ENCODE measurements at regions not wholly inside any gene's neighbourhood (a gene's known extent, or its start where the extent isn't known, plus 50 kb on each side); places are given as distances from the start of the nearest gene placed in this dataset.

- Histone ChIP-seq H3K4me3 (replicated peaks in 1 of 3; ENCODE audit: low read depth in 2 of 3, low read length in 3 of 3) (no peak overlapping the region), H2AFZ (ENCODE audit: insufficient read depth, low read depth, low read length, poor library complexity, severe bottlenecking) (no peak overlapping the region), H4K20me1 (ENCODE audit: insufficient read depth, low read length) (no peaks in the 10 kb centered on the region), H3K4me2 (replicated peaks; ENCODE audit: extremely low read depth, low read length, poor library complexity, severe bottlenecking) (no peak overlapping the region), H3K79me2 (ENCODE audit: insufficient read depth, low read length) (no peaks in the 10 kb centered on the region), H3K27me3 (ENCODE audit: control insufficient read depth in 2 of 2, insufficient read depth in 2 of 2, low read length in 2 of 2) (no peaks in the 10 kb centered on the region), H3K9ac (ENCODE audit: insufficient read depth, low read length, poor library complexity, severe bottlenecking) (no peak overlapping the region), H3K9me3 (replicated peaks in 1 of 2; ENCODE audit: control insufficient read depth in 1 of 2, insufficient read depth in 1 of 2, low read length in 2 of 2) (peaks cover 12 to 27% of the 10 kb centered on the region in 2 donors), H3K4me1 (ENCODE audit: control insufficient read depth in 1 of 2, insufficient read depth in 2 of 2, low read length in 2 of 2) (no peaks in the 10 kb centered on the region), H3K27ac (ENCODE audit: low read depth in 1 of 2, low read length in 2 of 2) (no peak overlapping the region), H3K36me3 (replicated peaks in 1 of 2; ENCODE audit: control insufficient read depth in 1 of 2, insufficient read depth in 2 of 2, low read length in 2 of 2) (no peaks in the 10 kb centered on the region)
- peaks cover 0 to 2% (median 1%) of the 10 kb centered on the region in 3 donors for H3K27me3 Mint-ChIP-seq (ENCODE audit: low read depth in 3 of 3)
- H3K27ac Mint-ChIP-seq: no peak overlapping the region
- no peak for DNase-seq
- WGBS (ENCODE audit: insufficient coverage): no CpG with 5 or more reads among the region's 6 CpGs
- intact Hi-C loops (cut with micrococcal nuclease): no loop called here
- TF ChIP-seq CTCF (IDR thresholded peaks at IDR 0.05): no peak
- no peaks in the 10 kb centered on the region for H3K4me1 Mint-ChIP-seq
- H3K36me3 Mint-ChIP-seq: no peaks in the 10 kb centered on the region
- no peak overlapping the region for H3K4me3 Mint-ChIP-seq
- peaks cover 0 to 14% (median 3%) of the 10 kb centered on the region in 7 donors for H3K9me3 Mint-ChIP-seq
Measured at GRCh38 chr18:51955136-51955535, 384.9 kb upstream of the DCC start.

- H3K4me3 ChIP-seq (replicated peaks in 1 of 3; ENCODE audit: low read depth in 2 of 3, low read length in 3 of 3): no peak overlapping the region
- H3K4me1 ChIP-seq (ENCODE audit: control insufficient read depth in 1 of 2, insufficient read depth in 2 of 2, low read length in 2 of 2): no peaks in the 10 kb centered on the region
- no peak overlapping the region for H2AFZ ChIP-seq (ENCODE audit: insufficient read depth, low read depth, low read length, poor library complexity, severe bottlenecking)
- DNase-seq: no peak
- no peak overlapping the region for H3K4me2 ChIP-seq (replicated peaks; ENCODE audit: extremely low read depth, low read length, poor library complexity, severe bottlenecking)
- Mint-ChIP-seq H3K9me3 (peaks cover 0 to 14% (median 3%) of the 10 kb centered on the region in 7 donors), H3K36me3 (no peaks in the 10 kb centered on the region), H3K27me3 (ENCODE audit: low read depth in 3 of 3) (peaks cover 0 to 2% (median 1%) of the 10 kb centered on the region in 3 donors), H3K27ac (no peak overlapping the region), H3K4me1 (no peaks in the 10 kb centered on the region), H3K4me3 (no peak overlapping the region)
- WGBS (ENCODE audit: insufficient coverage): no CpG with 5 or more reads among the region's 4 CpGs
- no peaks in the 10 kb centered on the region for H4K20me1 ChIP-seq (ENCODE audit: insufficient read depth, low read length)
- no peak overlapping the region for H3K27ac ChIP-seq (ENCODE audit: low read depth in 1 of 2, low read length in 2 of 2)
- intact Hi-C loops (cut with micrococcal nuclease): no loop called here
- TF ChIP-seq CTCF (IDR thresholded peaks at IDR 0.05): no peak
- no peaks in the 10 kb centered on the region for H3K79me2 ChIP-seq (ENCODE audit: insufficient read depth, low read length)
- no peaks in the 10 kb centered on the region for H3K36me3 ChIP-seq (replicated peaks in 1 of 2; ENCODE audit: control insufficient read depth in 1 of 2, insufficient read depth in 2 of 2, low read length in 2 of 2)
- H3K9me3 ChIP-seq (replicated peaks in 1 of 2; ENCODE audit: control insufficient read depth in 1 of 2, insufficient read depth in 1 of 2, low read length in 2 of 2): peaks cover 12 to 24% of the 10 kb centered on the region in 2 donors
- H3K9ac ChIP-seq (ENCODE audit: insufficient read depth, low read length, poor library complexity, severe bottlenecking): no peak overlapping the region
- H3K27me3 ChIP-seq (ENCODE audit: control insufficient read depth in 2 of 2, insufficient read depth in 2 of 2, low read length in 2 of 2): no peaks in the 10 kb centered on the region
Measured at GRCh38 chr18:51957001-51957400, 383.0 kb upstream of the DCC start.

All from CD14-positive monocyte (primary cell).